H1 (cell line): ENCODE measurements at regions not wholly inside any gene's neighbourhood (a gene's known extent, or its start where the extent isn't known, plus 50 kb on each side); places are given as distances from the start of the nearest gene placed in this dataset.

ENCODE experiments used
- CTCF ChIA-PET: fragments of 300-600 bp; sonication (Branson Sonifier 250); formaldehyde crosslinking; loops from one replicate; lab custom pipeline; 2021; ENCODE audit not compliant: partially characterized antibody; lab: Charles Lee
- POLR2A ChIA-PET: fragments of 300-600 bp; sonication (Branson Sonifier 250); formaldehyde crosslinking; loops from one replicate; lab custom pipeline; 2021; ENCODE audit warnings: inconsistent platforms; ENCODE audit not compliant: partially characterized antibody; lab: Charles Lee
- DNase-seq, 2 experiments: peaks; one replicate each; pipeline versions ENCODE4 v3.0.0 to v3.0.0-alpha.2; 2010 to 2022; ENCODE audit warnings: low spot score in 2 of 2, low read depth in 1 of 2, mixed read lengths in 1 of 2
- FAIRE-seq: peaks from 2 replicates; lab custom pipeline; 2011; peaks lifted over from hg19 to GRCh38; lab: Jason Lieb, UNC
- H2AFZ ChIP-seq: 2 replicates; pipeline ENCODE4 v1.8.1; 2012; ENCODE audit warnings: low read length, inconsistent platforms
- H2AK5ac ChIP-seq: 2 replicates; pipeline ENCODE4 v1.6.1; 2013; ENCODE audit warnings: low read depth, low read length
- H2BK120ac ChIP-seq: replicated peaks from 2 replicates; pipeline ENCODE3; 2013; ENCODE audit warnings: low read depth, low read length, inconsistent platforms
- H2BK12ac ChIP-seq: 2 replicates; pipeline ENCODE4 v1.6.1; 2013; ENCODE audit warnings: low read depth, low read length
- H2BK15ac ChIP-seq: 2 replicates; pipeline ENCODE4 v1.6.1; 2013; ENCODE audit warnings: low read length
- H2BK20ac ChIP-seq: 2 replicates; pipeline ENCODE4 v1.6.1; 2013; ENCODE audit warnings: low read length
- H2BK5ac ChIP-seq: 2 replicates; pipeline ENCODE4 v1.6.1; 2013; ENCODE audit warnings: low read depth, low read length
- H3K14ac ChIP-seq: 2 replicates; pipeline ENCODE4 v1.6.1; 2013; ENCODE audit warnings: inconsistent platforms; ENCODE audit not compliant: insufficient read length
- H3K18ac ChIP-seq: 2 replicates; pipeline ENCODE4 v1.6.1; 2013; ENCODE audit warnings: low read length; ENCODE audit errors: extremely low read depth
- H3K23ac ChIP-seq: 2 replicates; pipeline ENCODE4 v1.6.1; 2013; ENCODE audit warnings: inconsistent platforms; ENCODE audit not compliant: insufficient read length
- H3K23me2 ChIP-seq: 2 replicates; pipeline ENCODE4 v1.6.1; 2013; ENCODE audit warnings: low read depth, low read length
- H3K27ac ChIP-seq: 2 replicates; pipeline ENCODE4 v1.6.1; 2011; ENCODE audit warnings: low read depth, low read length, inconsistent platforms
- H3K27me3 ChIP-seq, 4 experiments: replicated peaks in 1 of 4; 1 replicate in 1 of 4; 2 replicates in 3 of 4; pipeline versions ENCODE4 v1.6.1 to v1.8.1; 2011 to 2013; ENCODE audit warnings: low read length in 3 of 4, mild to moderate bottlenecking in 3 of 4, inconsistent platforms in 2 of 4, mixed read lengths in 2 of 4, moderate library complexity in 1 of 4; ENCODE audit not compliant: control insufficient read depth in 3 of 4, insufficient read depth in 3 of 4; ENCODE audit errors: extremely low read depth in 1 of 4
- H3K36me3 ChIP-seq, 4 experiments: 2 replicates each; pipeline versions ENCODE4 v1.6.1 to v1.8.1; 2011 to 2013; ENCODE audit warnings: mild to moderate bottlenecking in 4 of 4, low read length in 3 of 4, moderate library complexity in 2 of 4, control low read depth in 1 of 4, inconsistent platforms in 1 of 4; ENCODE audit not compliant: insufficient read depth in 4 of 4, control insufficient read depth in 2 of 4
- H3K4ac ChIP-seq: replicated peaks from 2 replicates; pipeline ENCODE3; 2013; ENCODE audit warnings: low read length, low read depth, mixed read lengths, inconsistent platforms; ENCODE audit not compliant: insufficient read length
- H3K4me1 ChIP-seq, 4 experiments: replicated peaks in 1 of 4; 1 replicate in 1 of 4; 2 replicates in 3 of 4; pipeline versions ENCODE4 v1.6.1 to v1.8.1; 2011 to 2013; ENCODE audit warnings: low read length in 3 of 4, inconsistent platforms in 2 of 4, mixed read lengths in 1 of 4; ENCODE audit not compliant: insufficient read depth in 4 of 4, control insufficient read depth in 3 of 4
- H3K4me2 ChIP-seq, 2 experiments: 2 replicates each; pipeline versions ENCODE4 v1.6.1 to v1.8.1; 2011 to 2013; ENCODE audit warnings: low read depth in 2 of 2, low read length in 2 of 2, control low read depth in 1 of 2, inconsistent platforms in 1 of 2, mild to moderate bottlenecking in 1 of 2; ENCODE audit not compliant: insufficient read depth in 1 of 2
- H3K4me3 ChIP-seq, 4 experiments: fragments of 200-600, 300-600 bp in 1 of 4; sonication (generic), shearing (Covaris generic), sonication (Bioruptor Twin) in 1 of 4; 2 replicates each; pipeline versions ENCODE4 v1.5.1 to v1.8.1; 2011 to 2016; ENCODE audit warnings: low read length in 4 of 4, low read depth in 3 of 4, control low read depth in 2 of 4, inconsistent platforms in 2 of 4, mild to moderate bottlenecking in 2 of 4, mixed read lengths in 1 of 4, moderate library complexity in 1 of 4; ENCODE audit not compliant: insufficient read depth in 2 of 4; ENCODE audit errors: extremely low read depth in 1 of 4
- H3K56ac ChIP-seq: replicated peaks from 2 replicates; pipeline ENCODE3; 2013; ENCODE audit warnings: low read depth, mild to moderate bottlenecking, mixed read lengths, low read length, inconsistent platforms; ENCODE audit not compliant: insufficient read length
- H3K79me1 ChIP-seq: 2 replicates; pipeline ENCODE4 v1.6.1; 2013; ENCODE audit warnings: low read depth, low read length, control low read depth
- H3K79me2 ChIP-seq, 2 experiments: 2 replicates each; pipeline versions ENCODE4 v1.6.1 to v1.8.1; 2012 to 2013; ENCODE audit warnings: low read length in 2 of 2, mild to moderate bottlenecking in 2 of 2, inconsistent platforms in 1 of 2; ENCODE audit not compliant: insufficient read depth in 2 of 2, control insufficient read depth in 1 of 2
- H3K9ac ChIP-seq, 4 experiments: replicated peaks in 1 of 4; 1 replicate in 1 of 4; 2 replicates in 3 of 4; pipeline versions ENCODE4 v1.6.1 to v1.8.1; 2011 to 2013; ENCODE audit warnings: low read depth in 3 of 4, low read length in 3 of 4, control low read depth in 2 of 4, mild to moderate bottlenecking in 2 of 4, moderate library complexity in 2 of 4, inconsistent platforms in 1 of 4; ENCODE audit errors: extremely low read depth in 1 of 4
- H3K9me3 ChIP-seq, 2 experiments: 2 replicates each; pipeline versions ENCODE4 v1.6.1 to v1.8.1; 2012 to 2013; ENCODE audit warnings: mild to moderate bottlenecking in 2 of 2, moderate library complexity in 2 of 2, control low read depth in 1 of 2, inconsistent platforms in 1 of 2, low read depth in 1 of 2, low read length in 1 of 2, mixed read lengths in 1 of 2; ENCODE audit not compliant: insufficient read depth in 2 of 2
- H4K20me1 ChIP-seq, 2 experiments: replicated peaks in 1 of 2; 2 replicates each; pipeline versions ENCODE3 to v1.8.1; 2011 to 2013; ENCODE audit warnings: inconsistent platforms in 2 of 2, low read length in 2 of 2, mild to moderate bottlenecking in 1 of 2; ENCODE audit not compliant: insufficient read depth in 2 of 2, control insufficient read depth in 1 of 2
- H4K5ac ChIP-seq: 2 replicates; pipeline ENCODE4 v1.6.1; 2013; ENCODE audit warnings: low read length, low read depth, mixed read lengths, inconsistent platforms; ENCODE audit not compliant: insufficient read length
- H4K8ac ChIP-seq: 2 replicates; pipeline ENCODE4 v1.8.0; 2013; ENCODE audit warnings: mild to moderate bottlenecking, moderate library complexity, low read length, inconsistent platforms; ENCODE audit not compliant: insufficient read depth; ENCODE audit errors: extremely low read depth
- H4K91ac ChIP-seq: replicated peaks from 2 replicates; pipeline ENCODE3; 2013; ENCODE audit warnings: low read length, mixed read lengths, inconsistent platforms; ENCODE audit not compliant: insufficient read length
- CEBPB ChIP-seq: IDR thresholded peaks from 2 replicates; pipeline ENCODE4 v1.6.1; 2012; ENCODE audit warnings: low read depth, low read length
- CHD1 ChIP-seq: IDR thresholded peaks from 2 replicates; pipeline ENCODE4 v1.6.1; 2012; ENCODE audit warnings: low read depth, low read length, improper control_type of control experiment
- CHD2 ChIP-seq: IDR thresholded peaks from 2 replicates; pipeline ENCODE4 v1.6.1; 2012; ENCODE audit warnings: low read length, improper control_type of control experiment
- CTBP2 ChIP-seq: IDR thresholded peaks from 2 replicates; pipeline ENCODE4 v1.7.0; 2011; ENCODE audit warnings: borderline replicate concordance, mild to moderate bottlenecking, moderate library complexity, mixed read lengths, low read length; ENCODE audit not compliant: insufficient read depth, insufficient read length
- HDAC6 ChIP-seq: IDR thresholded peaks from one replicate; pipeline ENCODE4 v1.7.1; 2012; ENCODE audit warnings: low read depth, mild to moderate bottlenecking, inconsistent platforms, low read length, moderate library complexity
- KDM1A ChIP-seq: fragments of 200-600, 300-600 bp; sonication (generic); IDR thresholded peaks from 2 replicates; pipeline ENCODE4 v1.7.1; 2016; ENCODE audit warnings: mild to moderate bottlenecking, low read length, borderline replicate concordance
- PHF8 ChIP-seq: fragments of 200-600 bp; sonication (generic); conservative IDR thresholded peaks from 2 replicates; pipeline ENCODE4 v1.7.1; 2012; ENCODE audit warnings: low read depth, mild to moderate bottlenecking, inconsistent platforms, low read length, moderate library complexity
- POLR2AphosphoS5 ChIP-seq: IDR thresholded peaks from 2 replicates; pipeline ENCODE4 v1.6.1; 2011; ENCODE audit warnings: low read depth, low read length
- RFX5 ChIP-seq: IDR thresholded peaks from 2 replicates; pipeline ENCODE4 v1.6.1; 2011; ENCODE audit warnings: low read depth, low read length, improper control_type of control experiment, borderline replicate concordance
- SIRT6 ChIP-seq: IDR thresholded peaks from one replicate; pipeline ENCODE4 v1.7.1; 2012; ENCODE audit warnings: low read length, inconsistent platforms
- SP2 ChIP-seq: IDR thresholded peaks from 2 replicates; pipeline ENCODE4 v1.6.1; 2012; ENCODE audit warnings: mild to moderate bottlenecking, low read length, inconsistent platforms
- TAF7 ChIP-seq: optimal IDR thresholded peaks from 2 replicates; pipeline ENCODE3; 2011; ENCODE audit warnings: low read depth, mild to moderate bottlenecking, inconsistent platforms, low read length, moderate library complexity, borderline replicate concordance
- TCF12 ChIP-seq: IDR thresholded peaks from 2 replicates; pipeline ENCODE4 v1.6.1; 2011; ENCODE audit warnings: low read depth, mild to moderate bottlenecking, low read length
- YY1 ChIP-seq: IDR thresholded peaks from 2 replicates; pipeline ENCODE4 v1.6.1; 2011; ENCODE audit warnings: low read depth, mild to moderate bottlenecking, low read length
- WGBS, 2 experiments: shearing (Covaris generic) in 1 of 2; methylation state at CpG; one replicate each; pipeline versions ENCODE4 v1.1.6 to v1.1.7; 2013 to 2015; ENCODE audit warnings: low lambda C conversion rate in 2 of 2, mixed read lengths in 2 of 2, inconsistent platforms in 1 of 2, low coverage in 1 of 2, missing lambda C conversion rate in 1 of 2; ENCODE audit not compliant: insufficient replicate concordance in 2 of 2, insufficient coverage in 1 of 2, insufficient read length in 1 of 2; ENCODE audit errors: extremely low coverage in 1 of 2, missing lambda C conversion rate in 1 of 2; 5-methylcytosine and 5-hydroxymethylcytosine counted together

DNA sequence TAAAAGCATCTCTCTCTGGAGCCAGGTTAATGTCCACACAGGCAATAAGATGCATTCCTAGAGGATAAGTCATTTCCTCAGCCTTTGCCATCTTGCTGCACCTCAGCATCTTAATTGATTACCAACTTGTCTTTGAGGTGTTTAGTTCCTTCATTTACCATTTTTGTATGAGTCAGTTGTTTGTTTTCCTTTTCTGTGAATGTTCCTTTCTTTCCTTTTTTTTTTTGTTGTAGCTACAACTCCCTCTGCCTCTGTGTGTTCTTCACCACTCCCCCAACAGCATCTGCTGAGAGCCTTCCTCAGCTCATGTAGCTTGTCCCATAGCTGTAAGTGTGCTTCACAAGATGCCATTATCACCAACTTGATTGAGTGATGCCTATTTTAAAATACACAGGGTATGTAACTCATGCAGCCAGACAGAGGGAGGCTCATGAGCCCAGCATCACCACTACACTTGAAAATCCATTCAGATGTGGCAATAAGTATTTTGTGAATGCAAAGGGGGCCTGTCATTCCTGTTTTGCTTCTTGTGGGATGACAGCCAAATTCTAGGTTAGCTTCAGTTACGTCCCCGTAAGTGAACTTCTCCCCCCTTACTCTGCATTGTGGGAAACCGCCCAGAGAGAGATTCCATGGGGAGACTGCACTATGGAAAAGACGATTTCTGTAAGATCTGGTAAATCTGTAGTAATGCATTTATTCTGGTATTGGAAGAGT, 315.9 kb upstream of the ZEB2 start:
- no peak for TF ChIP-seq SP2
- no peak for TF ChIP-seq POLR2AphosphoS5
- no peak for TF ChIP-seq TAF7
- TF ChIP-seq YY1: no peak
- TF ChIP-seq CTBP2: no peak
- no peak for TF ChIP-seq CHD2
- no peak for TF ChIP-seq CEBPB
- no peak for TF ChIP-seq RFX5
- no peak for TF ChIP-seq SIRT6
- TF ChIP-seq KDM1A: no peak
- no peak for TF ChIP-seq CHD1
- TF ChIP-seq PHF8: no peak
- TF ChIP-seq TCF12: no peak
- TF ChIP-seq HDAC6: no peak
- Histone ChIP-seq H2BK12ac (no peak overlapping the region), H3K4me2 (no peak overlapping the region), H3K56ac (no peak overlapping the region), H3K4ac (no peak overlapping the region), H2BK5ac (no peak overlapping the region), H3K23me2 (no peaks in the 10 kb centered on the region), H3K36me3 (no peaks in the 10 kb centered on the region), H2BK20ac (no peak overlapping the region), H2BK15ac (no peak overlapping the region), H3K9ac (no peak overlapping the region), H3K18ac (no peak overlapping the region), H3K14ac (no peak overlapping the region), H3K79me2 (no peaks in the 10 kb centered on the region), H3K4me3 (no peak overlapping the region), H3K79me1 (no peaks in the 10 kb centered on the region), H4K91ac (no peak overlapping the region), H3K27ac (no peak overlapping the region), H4K5ac (no peak overlapping the region), H3K27me3 (no peaks in the 10 kb centered on the region), H2AFZ (no peak overlapping the region), H3K23ac (no peak overlapping the region), H4K20me1 (no peaks in the 10 kb centered on the region), H2BK120ac (no peak overlapping the region), H4K8ac (no peak overlapping the region), H3K9me3 (no peaks in the 10 kb centered on the region), H3K4me1 (peaks cover 0 to 2% (median 0%) of the 10 kb centered on the region in 4 experiments; a peak in 2 of 7 replicates), H2AK5ac (no peak overlapping the region)
- ChIA-PET CTCF (interaction anchor here (0.6 to 1.5 kb wide), 2 partner anchors 10 to 33 kb away, joined by 3 read pairs; no protein-coding TSS in a partner anchor), POLR2A (no interaction called here)
- FAIRE-seq: no peak
- no peak for DNase-seq
- WGBS, 2 experiments: 93% methylated on average over 4 of the region's 4 CpGs; no CpG with 5 or more reads in 1 of the 2 experiments
